Stomach (tissue), 4 donors: ENCODE measurements at regions not wholly inside any gene's neighbourhood (a gene's known extent, or its start where the extent isn't known, plus 50 kb on each side); places are given as distances from the start of the nearest gene placed in this dataset.

ENCODE experiments used
- EP300 ChIP-seq: sonication (generic); formaldehyde crosslinking; IDR thresholded peaks from one replicate; pipeline ENCODE4 v1.6.1; 2017; ENCODE audit warnings: antibody characterized with exemption
- POLR2A ChIP-seq, 4 donors: fragments of 450-650 bp; IDR thresholded peaks; one replicate each; pipeline ENCODE4 v1.6.1; 2016; ENCODE audit warnings: antibody characterized with exemption in 4 of 4, control low read depth in 2 of 4, mild to moderate bottlenecking in 1 of 4, moderate library complexity in 1 of 4
- POLR2AphosphoS5 ChIP-seq, 3 donors: sonication (generic); formaldehyde crosslinking; IDR thresholded peaks; one replicate each; pipeline ENCODE4 v1.6.1; 2016; ENCODE audit warnings: antibody characterized with exemption in 3 of 3
- TF ChIP-seq, protein P1 (sequence below), 7 experiments: fragments of 450-650 bp in 4 of 7; fragments of 200-600 bp in 3 of 7; sonication (generic) in 3 of 7; IDR thresholded peaks; one replicate each; pipeline ENCODE4 v1.5.1; 2016 to 2019; ENCODE audit warnings: antibody characterized with exemption in 7 of 7, control low read depth in 2 of 7, mild to moderate bottlenecking in 1 of 7

DNA sequence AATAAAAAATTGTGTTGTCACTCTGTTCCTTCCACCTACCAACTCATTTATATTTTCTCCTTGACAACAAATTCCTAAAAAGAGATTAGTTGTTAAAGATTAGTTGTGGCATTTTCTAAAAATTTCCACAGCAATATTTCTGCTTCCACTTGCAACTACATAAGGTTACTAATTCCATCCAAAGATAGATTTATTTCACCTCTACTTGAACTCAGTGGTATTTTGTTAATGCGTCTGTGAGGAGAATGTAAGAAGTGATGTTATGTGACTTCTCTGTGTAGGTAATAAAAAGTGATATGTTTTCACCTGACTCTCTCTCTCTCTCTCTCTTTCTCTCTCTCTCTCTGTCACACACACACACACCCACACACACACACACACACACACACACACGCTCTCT lies 1104.8 kb downstream of the AMY1C start:
- TF ChIP-seq, protein P1, sequence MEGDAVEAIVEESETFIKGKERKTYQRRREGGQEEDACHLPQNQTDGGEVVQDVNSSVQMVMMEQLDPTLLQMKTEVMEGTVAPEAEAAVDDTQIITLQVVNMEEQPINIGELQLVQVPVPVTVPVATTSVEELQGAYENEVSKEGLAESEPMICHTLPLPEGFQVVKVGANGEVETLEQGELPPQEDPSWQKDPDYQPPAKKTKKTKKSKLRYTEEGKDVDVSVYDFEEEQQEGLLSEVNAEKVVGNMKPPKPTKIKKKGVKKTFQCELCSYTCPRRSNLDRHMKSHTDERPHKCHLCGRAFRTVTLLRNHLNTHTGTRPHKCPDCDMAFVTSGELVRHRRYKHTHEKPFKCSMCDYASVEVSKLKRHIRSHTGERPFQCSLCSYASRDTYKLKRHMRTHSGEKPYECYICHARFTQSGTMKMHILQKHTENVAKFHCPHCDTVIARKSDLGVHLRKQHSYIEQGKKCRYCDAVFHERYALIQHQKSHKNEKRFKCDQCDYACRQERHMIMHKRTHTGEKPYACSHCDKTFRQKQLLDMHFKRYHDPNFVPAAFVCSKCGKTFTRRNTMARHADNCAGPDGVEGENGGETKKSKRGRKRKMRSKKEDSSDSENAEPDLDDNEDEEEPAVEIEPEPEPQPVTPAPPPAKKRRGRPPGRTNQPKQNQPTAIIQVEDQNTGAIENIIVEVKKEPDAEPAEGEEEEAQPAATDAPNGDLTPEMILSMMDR (IDR thresholded peaks at IDR 0.05): no peak
- TF ChIP-seq POLR2AphosphoS5 (IDR thresholded peaks at IDR 0.05): no peak
- TF ChIP-seq POLR2A (IDR thresholded peaks at IDR 0.05): no peak
- TF ChIP-seq EP300: no peak
